Esophagus muscularis mucosa (tissue), 4 donors: ENCODE measurements at regions not wholly inside any gene's neighbourhood (a gene's known extent, or its start where the extent isn't known, plus 50 kb on each side); places are given as distances from the start of the nearest gene placed in this dataset.

ENCODE experiments used
- DNase-seq: peaks from one replicate; pipeline ENCODE4 v3.0.0-alpha.2; 2017; ENCODE audit errors: extremely low spot score
- H3K27ac ChIP-seq, 4 donors: fragments of 200-600 bp; sonication (generic); replicated peaks in 1 of 4; 1 replicate in 3 of 4; 2 replicates in 1 of 4; pipeline ENCODE4 v1.5.1; 2016 to 2019; ENCODE audit warnings: mild to moderate bottlenecking in 1 of 4
- H3K27me3 ChIP-seq, 4 donors: fragments of 200-600 bp; sonication (generic); one replicate each; pipeline versions ENCODE4 v1.5.1 to v1.6.0; 2016 to 2019
- H3K36me3 ChIP-seq, 4 donors: fragments of 200-600 bp; sonication (generic); one replicate each; pipeline ENCODE4 v1.5.1; 2016 to 2019
- H3K4me1 ChIP-seq, 4 donors: fragments of 200-600 bp; sonication (generic); one replicate each; pipeline ENCODE4 v1.5.1; 2016 to 2019
- H3K4me3 ChIP-seq, 4 donors: fragments of 200-600 bp; sonication (generic); 1 replicate in 2 of 4; 2 replicates in 2 of 4; pipeline ENCODE4 v1.5.1; 2016 to 2019; ENCODE audit warnings: mild to moderate bottlenecking in 4 of 4, moderate library complexity in 1 of 4
- H3K9me3 ChIP-seq, 4 donors: fragments of 200-600 bp; sonication (generic); 1 replicate in 3 of 4; 2 replicates in 1 of 4; pipeline ENCODE4 v1.5.1; 2016 to 2019
- CTCF ChIP-seq, 3 experiments: fragments of 200-600 bp in 2 of 3; fragments of 450-650 bp in 1 of 3; sonication (generic) in 2 of 3; IDR thresholded peaks; one replicate each; pipeline ENCODE4 v1.5.1; 2017 to 2019; ENCODE audit warnings: antibody characterized with exemption in 3 of 3, mild to moderate bottlenecking in 2 of 3, moderate library complexity in 1 of 3
- EP300 ChIP-seq: sonication (generic); formaldehyde crosslinking; IDR thresholded peaks from one replicate; pipeline ENCODE4 v1.6.1; 2017; ENCODE audit warnings: antibody characterized with exemption
- POLR2A ChIP-seq: fragments of 450-650 bp; IDR thresholded peaks from one replicate; pipeline ENCODE4 v1.6.1; 2017; ENCODE audit warnings: antibody characterized with exemption, moderate library complexity, mild to moderate bottlenecking, low read depth
- POLR2AphosphoS5 ChIP-seq, 2 donors: sonication (generic); formaldehyde crosslinking; IDR thresholded peaks; one replicate each; pipeline ENCODE4 v1.6.1; 2017; ENCODE audit warnings: antibody characterized with exemption in 2 of 2
- WGBS: methylation state at CpG from one replicate; pipeline ENCODE4 v1.1.5; 2018; 5-methylcytosine and 5-hydroxymethylcytosine counted together
- intact Hi-C: fragments of 100-400 bp; cut with DNase I; formaldehyde crosslinking; loops from one replicate; pipeline ENCODE4 v1.15.1; 2023

GRCh38 chr5:142465476-142465875 is 140.7 kb upstream of the SPRY4 start:
- DNase-seq, result no peak
- H3K4me3 ChIP-seq, result no peak overlapping the region
- no peak overlapping the region for H3K27ac ChIP-seq
- H3K4me1 ChIP-seq, result peaks cover 6 to 22% (median 16%) of the 10 kb centered on the region in 4 donors
- intact Hi-C loops, result no loop called here
- no peaks in the 10 kb centered on the region for H3K9me3 ChIP-seq
- TF ChIP-seq EP300, result no peak
- TF ChIP-seq POLR2A, result no peak
- TF ChIP-seq POLR2AphosphoS5 (IDR thresholded peaks at IDR 0.05), result no peak
- no peak for TF ChIP-seq CTCF (IDR thresholded peaks at IDR 0.05)
- WGBS, result 82% methylated on average over 1 of the region's 1 CpG
- H3K27me3 ChIP-seq, result no peaks in the 10 kb centered on the region
- no peaks in the 10 kb centered on the region for H3K36me3 ChIP-seq

- no peak overlapping the region for H3K4me3 ChIP-seq
- DNase-seq, result no peak
- intact Hi-C loops, result no loop called here
- H3K27ac ChIP-seq, result peak overlapping the region in 2 of 4 donors; percentile 5 to 20
- H3K27me3 ChIP-seq, result no peaks in the 10 kb centered on the region
- H3K4me1 ChIP-seq, result peaks cover 6 to 22% (median 16%) of the 10 kb centered on the region in 4 donors
- no peaks in the 10 kb centered on the region for H3K9me3 ChIP-seq
- WGBS, result 36% methylated on average over 2 of the region's 2 CpGs
- no peaks in the 10 kb centered on the region for H3K36me3 ChIP-seq
- TF ChIP-seq POLR2A (no peak), EP300 (no peak), POLR2AphosphoS5 (IDR thresholded peaks at IDR 0.05) (no peak), CTCF (IDR thresholded peaks at IDR 0.05) (no peak)
Measured at GRCh38 chr5:142463904-142464303, 139.1 kb upstream of the SPRY4 start.

- WGBS, result 92% methylated on average over 5 of the region's 5 CpGs
- intact Hi-C loops, result no loop called here
- no peak for TF ChIP-seq CTCF (IDR thresholded peaks at IDR 0.05)
- TF ChIP-seq EP300, result no peak
Measured at GRCh38 chr5:142461028-142461590, 136.3 kb upstream of the SPRY4 start.

GRCh38 chr5:142459209-142459608 is 134.4 kb upstream of the SPRY4 start:
- 80% methylated on average over 1 of the region's 1 CpG for WGBS
- intact Hi-C loops, result no loop called here

More at GRCh38 chr5:142461028-142461590, 136.3 kb upstream of the SPRY4 start:
- Histone ChIP-seq H3K9me3 (no peaks in the 10 kb centered on the region), H3K4me3 (no peak overlapping the region), H3K4me1 (peaks cover 0 to 8% (median 3%) of the 10 kb centered on the region in 4 donors), H3K36me3 (no peaks in the 10 kb centered on the region), H3K27ac (no peak overlapping the region), H3K27me3 (no peaks in the 10 kb centered on the region)
- no peak for DNase-seq

More at GRCh38 chr5:142459209-142459608, 134.4 kb upstream of the SPRY4 start:
- H3K4me1 ChIP-seq, result peaks cover 0 to 5% (median 1%) of the 10 kb centered on the region in 4 donors
- no peak for DNase-seq
- H3K27me3 ChIP-seq, result no peaks in the 10 kb centered on the region
- no peak overlapping the region for H3K27ac ChIP-seq
- H3K9me3 ChIP-seq, result no peaks in the 10 kb centered on the region
- H3K4me3 ChIP-seq, result no peak overlapping the region
- TF ChIP-seq EP300 (no peak), POLR2A (no peak), POLR2AphosphoS5 (IDR thresholded peaks at IDR 0.05) (no peak), CTCF (IDR thresholded peaks at IDR 0.05) (no peak)
- no peaks in the 10 kb centered on the region for H3K36me3 ChIP-seq
